Body of pancreas (tissue), 4 donors: ENCODE measurements at regions not wholly inside any gene's neighbourhood (a gene's known extent, or its start where the extent isn't known, plus 50 kb on each side); places are given as distances from the start of the nearest gene placed in this dataset.

Experiments
- ATAC-seq: fragments of 150-250 bp; one replicate; pipeline ENCODE4 v1.9.1; 2016
- DNase-seq, 4 donors: peaks; one replicate each; pipeline ENCODE4 v3.0.0-alpha.2; 2019
- H3K27ac ChIP-seq, 4 donors: fragments of 200-600 bp; sonication (generic); 1 replicate in 3 of 4; 2 replicates in 1 of 4; pipeline versions ENCODE4 v1.5.1 to v1.6.1; 2016 to 2019; ENCODE audit warnings: mild to moderate bottlenecking in 1 of 4, mixed read lengths in 1 of 4, moderate library complexity in 1 of 4
- H3K27me3 ChIP-seq, 2 donors: fragments of 200-600 bp; sonication (generic); one replicate each; pipeline ENCODE4 v1.6.0; 2016; ENCODE audit warnings: mild to moderate bottlenecking in 1 of 2
- H3K36me3 ChIP-seq, 2 donors: fragments of 200-600 bp; sonication (generic); replicated peaks in 1 of 2; 2 replicates each; pipeline ENCODE4 v1.5.1; 2016; ENCODE audit warnings: low read depth in 2 of 2; ENCODE audit not compliant: insufficient read depth in 1 of 2
- H3K4me1 ChIP-seq: fragments of 200-600 bp; sonication (generic); one replicate; pipeline ENCODE4 v1.6.0; 2016
- H3K4me3 ChIP-seq, 2 donors: fragments of 200-600 bp; sonication (generic); 1 replicate in 1 of 2; 2 replicates in 1 of 2; pipeline ENCODE4 v1.5.1; 2016 to 2019
- H3K9me3 ChIP-seq, 3 donors: fragments of 200-600 bp; sonication (generic); 1 replicate in 2 of 3; 2 replicates in 1 of 3; pipeline ENCODE4 v1.5.1; 2016
- CTCF ChIP-seq, 7 experiments: fragments of 450-650 bp in 4 of 7; fragments of 200-600 bp in 3 of 7; sonication (generic) in 3 of 7; IDR thresholded peaks; one replicate each; pipeline ENCODE4 v1.5.1; 2016 to 2019; ENCODE audit warnings: antibody characterized with exemption in 7 of 7
- POLR2A ChIP-seq, 3 donors: fragments of 450-650 bp; IDR thresholded peaks; one replicate each; pipeline ENCODE4 v1.6.1; 2016; ENCODE audit warnings: antibody characterized with exemption in 3 of 3, mild to moderate bottlenecking in 2 of 3
- WGBS, 2 donors: methylation state at CpG; one replicate each; pipeline ENCODE4 v1.1.5; 2017; 5-methylcytosine and 5-hydroxymethylcytosine counted together
- intact Hi-C: fragments of 100-400 bp; cut with DNase I; formaldehyde crosslinking; loops from one replicate; pipeline ENCODE4 v1.15.1; 2023

- intact Hi-C loops, result no loop called here
- Histone ChIP-seq H3K36me3 (no peaks in the 10 kb centered on the region), H3K27ac (no peak overlapping the region), H3K9me3 (no peaks in the 10 kb centered on the region), H3K27me3 (no peaks in the 10 kb centered on the region), H3K4me3 (no peak overlapping the region), H3K4me1 (no peaks in the 10 kb centered on the region)
- no peak for TF ChIP-seq POLR2A (IDR thresholded peaks at IDR 0.05)
- TF ChIP-seq CTCF (IDR thresholded peaks at IDR 0.05), result no peak
- DNase-seq (no peak), ATAC-seq (no peak)
- 75 to 100% methylated on average over 3 to 4 of the region's 4 CpGs for WGBS, 2 donors
Observed at GRCh38 chr1:115493834-115494233, 147.9 kb upstream of the VANGL1 start.

GRCh38 chr1:115492880-115493279, 148.9 kb upstream of the VANGL1 start:
- H3K36me3 ChIP-seq, result no peaks in the 10 kb centered on the region
- DNase-seq (no peak), ATAC-seq (no peak)
- TF ChIP-seq CTCF (IDR thresholded peaks at IDR 0.05), result no peak
- no peak for TF ChIP-seq POLR2A (IDR thresholded peaks at IDR 0.05)
- H3K4me1 ChIP-seq, result no peaks in the 10 kb centered on the region
- H3K27me3 ChIP-seq, result no peaks in the 10 kb centered on the region
- H3K9me3 ChIP-seq, result no peaks in the 10 kb centered on the region
- whole genome bisulfite sequencing, 2 donors, result 57 to 63% methylated on average over 1 of the region's 1 CpG
- H3K4me3 ChIP-seq, result no peak overlapping the region
- no peak overlapping the region for H3K27ac ChIP-seq
- intact Hi-C loops, result no loop called here

GRCh38 chr1:115492019-115492595, 149.7 kb upstream of the VANGL1 start:
- no peak for ATAC-seq
- no peak for DNase-seq
- Histone ChIP-seq H3K36me3 (no peaks in the 10 kb centered on the region), H3K4me3 (no peak overlapping the region), H3K9me3 (no peaks in the 10 kb centered on the region), H3K27me3 (no peaks in the 10 kb centered on the region), H3K4me1 (no peaks in the 10 kb centered on the region), H3K27ac (no peak overlapping the region)
- TF ChIP-seq POLR2A (IDR thresholded peaks at IDR 0.05), result no peak
- TF ChIP-seq CTCF (IDR thresholded peaks at IDR 0.05), result no peak
- intact Hi-C loops, result no loop called here
- WGBS, 2 donors, result 59 to 74% methylated on average over 4 of the region's 4 CpGs

- no peak overlapping the region for H3K27ac ChIP-seq
- no peak for ATAC-seq
- TF ChIP-seq CTCF (IDR thresholded peaks at IDR 0.05) (no peak), POLR2A (IDR thresholded peaks at IDR 0.05) (no peak)
- H3K9me3 ChIP-seq, result no peaks in the 10 kb centered on the region
- intact Hi-C loops, result no loop called here
- 88 to 94% methylated on average over 8 to 9 of the region's 9 CpGs for WGBS, 2 donors
- no peaks in the 10 kb centered on the region for H3K27me3 ChIP-seq
- H3K36me3 ChIP-seq, result no peaks in the 10 kb centered on the region
- H3K4me3 ChIP-seq, result no peak overlapping the region
- no peaks in the 10 kb centered on the region for H3K4me1 ChIP-seq
- no peak for DNase-seq
Observed at GRCh38 chr1:115491298-115492018, 150.3 kb upstream of the VANGL1 start.

GRCh38 chr1:115479055-115479482, 141.0 kb upstream of the NGF start:
- Histone ChIP-seq H3K36me3 (no peaks in the 10 kb centered on the region), H3K27ac (no peak overlapping the region), H3K4me3 (no peak overlapping the region), H3K4me1 (peaks cover 6% of the 10 kb centered on the region), H3K27me3 (no peaks in the 10 kb centered on the region), H3K9me3 (no peaks in the 10 kb centered on the region)
- DNase-seq, result peak; percentile 67 to 87 (median 84)
- intact Hi-C loops, result no loop called here
- ATAC-seq, result peak; percentile 80
- 0 to 23% methylated on average over 7 to 22 of the region's 22 CpGs for WGBS, 2 donors
- TF ChIP-seq CTCF (IDR thresholded peaks at IDR 0.05) (no peak), POLR2A (IDR thresholded peaks at IDR 0.05) (no peak)
